GM21381 (cell line): ENCODE measurements at regions not wholly inside any gene's neighbourhood (a gene's known extent, or its start where the extent isn't known, plus 50 kb on each side); places are given as distances from the start of the nearest gene placed in this dataset.
"Not testable (repeated sequence)": the region's sequence is repeated elsewhere in the genome, so short reads cannot be mapped to it uniquely, and the experiment has no call there.

Source experiments
- ATAC-seq: cut with Tn5 transposase; IDR thresholded peaks from one replicate; pipeline ENCODE4 v1.9.1; 2021; ENCODE audit warnings: mild to moderate bottlenecking, moderate library complexity; ENCODE audit not compliant: unreplicated experiment

DNA sequence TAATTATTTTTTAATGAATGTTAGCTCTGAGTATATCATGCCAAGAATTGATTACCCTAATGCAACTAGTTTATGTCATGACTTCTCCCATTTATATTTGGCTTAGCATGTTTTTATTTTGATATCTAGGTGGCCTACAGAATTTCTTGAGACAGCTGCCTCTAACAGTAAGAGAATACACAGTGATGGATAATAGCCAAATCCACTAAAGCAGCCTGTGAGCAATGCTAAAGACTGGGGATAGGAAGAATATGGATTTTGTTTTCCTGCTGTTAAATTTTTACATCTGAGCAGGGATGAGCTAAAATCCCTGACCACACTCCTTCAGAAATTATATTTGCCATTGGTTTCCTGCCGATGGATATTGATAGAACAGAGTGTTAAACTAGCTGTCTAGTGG, 149.3 kb upstream of the TGFBR2 start:
- ATAC-seq = no peak

DNA sequence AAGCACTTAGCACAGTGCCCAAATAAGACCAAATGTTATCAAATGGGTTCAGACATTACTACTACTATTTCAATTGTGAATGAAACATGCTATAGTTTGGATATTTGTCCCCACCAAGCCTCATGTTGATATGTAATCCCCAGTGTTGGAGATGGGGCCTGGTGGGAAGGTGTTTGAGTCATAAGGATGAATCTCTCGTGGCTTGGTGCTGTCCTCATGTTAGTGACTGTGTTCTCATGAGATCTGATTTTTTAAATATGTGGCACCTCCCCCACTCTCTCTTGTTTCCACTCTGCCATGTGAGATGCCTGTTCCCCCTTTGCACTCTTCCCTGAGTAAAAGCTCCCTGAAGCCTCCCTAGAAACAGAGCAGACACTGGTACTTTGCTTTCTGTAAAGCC, 148.7 kb upstream of the TGFBR2 start:
- no peak for ATAC-seq

DNA sequence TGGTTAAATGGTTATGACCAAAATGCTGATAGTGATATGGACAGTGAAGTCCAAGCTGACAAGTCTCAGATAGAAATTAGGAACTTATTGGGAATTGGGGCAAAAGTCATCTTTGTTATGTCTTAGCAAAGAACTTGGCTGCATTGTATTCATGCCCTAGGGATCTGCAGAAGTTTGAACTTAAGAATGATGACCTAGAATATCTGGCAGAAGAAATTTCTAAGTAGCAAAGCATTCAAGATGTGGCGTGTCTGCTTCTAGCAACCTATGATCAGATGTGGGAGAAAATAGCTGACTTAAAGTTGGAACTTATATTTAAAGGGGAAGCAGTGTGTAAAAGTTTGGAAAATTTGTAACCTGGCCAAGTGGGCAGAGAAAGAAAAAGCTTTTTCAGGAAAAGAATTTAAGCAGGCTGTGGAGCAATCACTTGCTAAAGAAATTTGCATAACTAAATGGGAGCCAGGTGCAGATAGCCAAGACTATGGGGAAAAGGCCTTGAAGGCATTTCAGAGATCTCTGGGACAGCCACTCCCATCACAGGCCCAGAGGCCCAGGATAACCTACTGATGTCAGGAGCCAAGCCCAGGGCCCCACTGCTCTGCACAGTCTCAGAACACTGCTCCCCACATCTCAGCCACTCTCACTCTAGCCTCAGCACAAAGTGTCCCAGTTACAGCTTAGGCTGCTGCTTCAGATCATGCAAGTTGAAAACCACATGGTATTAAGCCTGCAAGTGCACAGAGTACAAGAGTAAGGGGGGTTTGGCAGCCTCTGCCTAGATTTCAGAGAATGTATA, 147.8 kb upstream of the TGFBR2 start:
- no peak for ATAC-seq

DNA sequence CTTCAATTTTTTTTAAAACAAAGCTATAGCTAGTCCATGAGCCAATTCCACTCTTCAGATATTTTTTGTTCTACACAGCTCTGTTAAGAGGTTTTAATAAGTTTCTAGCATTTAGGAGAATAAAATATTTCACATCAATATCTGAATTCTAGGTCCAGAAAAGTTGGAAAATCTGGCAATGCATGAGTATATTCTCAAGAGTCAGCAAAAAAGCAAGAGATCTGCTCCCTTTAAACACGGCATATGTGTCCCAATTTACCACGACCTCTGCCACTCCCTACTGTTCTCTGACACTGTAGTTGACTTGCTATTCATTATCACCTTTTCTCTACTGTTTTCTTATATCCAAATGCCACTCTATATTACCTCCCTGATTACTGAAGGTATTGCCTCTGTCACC, 145.1 kb upstream of the TGFBR2 start:
- no peak for ATAC-seq

DNA sequence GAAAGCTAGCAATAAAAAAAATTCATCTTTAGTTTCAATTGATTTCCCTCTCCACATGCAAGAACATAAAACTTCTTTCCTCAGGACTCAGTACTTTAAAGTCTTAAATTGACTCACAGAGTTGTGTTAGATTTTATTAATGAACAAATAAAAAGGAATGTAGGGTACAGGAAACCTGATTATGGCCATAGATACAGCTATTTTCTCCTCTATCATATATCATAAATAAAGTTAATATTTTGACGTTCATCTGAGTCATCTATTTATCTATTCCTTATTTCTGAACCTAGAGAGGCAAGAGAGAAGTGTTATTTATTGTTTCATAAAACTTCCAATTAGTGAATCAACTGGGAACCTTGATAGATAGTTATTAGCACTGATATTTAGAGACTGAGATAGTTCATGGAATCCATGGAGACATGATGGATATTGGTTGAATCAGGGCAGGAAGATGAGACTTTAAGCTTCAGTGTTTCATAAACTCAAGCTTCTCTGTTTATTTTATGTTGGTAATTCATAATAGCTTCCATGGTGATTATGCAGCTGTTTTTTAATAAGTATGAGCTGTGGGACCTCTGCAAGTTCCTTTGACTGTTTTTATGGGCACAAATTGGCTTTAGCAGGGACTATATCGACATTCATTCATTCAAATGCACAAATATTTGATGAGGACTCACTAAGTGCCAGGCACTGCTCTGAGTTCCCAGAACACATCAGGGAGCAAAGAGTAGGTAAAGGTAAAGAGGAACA, 143.5 kb upstream of the TGFBR2 start:
- ATAC-seq = no peak

DNA sequence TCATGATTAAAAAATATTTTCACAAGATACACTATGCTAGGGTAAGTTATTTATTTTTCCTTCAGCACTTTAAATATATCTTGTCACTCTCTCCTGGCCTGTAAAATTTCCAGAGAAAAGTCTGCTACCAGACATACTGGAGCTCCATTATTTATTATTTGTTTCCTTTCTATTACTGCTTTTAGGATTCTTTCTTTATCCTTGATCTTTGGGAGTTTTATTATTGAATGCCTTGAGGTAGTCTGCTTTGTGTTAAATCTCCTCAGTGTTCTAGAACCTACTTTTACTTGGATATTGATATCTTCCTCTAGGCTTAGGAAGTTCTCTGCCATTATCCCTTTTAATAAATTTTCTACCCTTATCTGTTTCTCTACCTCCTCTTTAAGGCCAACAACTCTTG, 142.0 kb upstream of the TGFBR2 start:
- no peak for ATAC-seq

DNA sequence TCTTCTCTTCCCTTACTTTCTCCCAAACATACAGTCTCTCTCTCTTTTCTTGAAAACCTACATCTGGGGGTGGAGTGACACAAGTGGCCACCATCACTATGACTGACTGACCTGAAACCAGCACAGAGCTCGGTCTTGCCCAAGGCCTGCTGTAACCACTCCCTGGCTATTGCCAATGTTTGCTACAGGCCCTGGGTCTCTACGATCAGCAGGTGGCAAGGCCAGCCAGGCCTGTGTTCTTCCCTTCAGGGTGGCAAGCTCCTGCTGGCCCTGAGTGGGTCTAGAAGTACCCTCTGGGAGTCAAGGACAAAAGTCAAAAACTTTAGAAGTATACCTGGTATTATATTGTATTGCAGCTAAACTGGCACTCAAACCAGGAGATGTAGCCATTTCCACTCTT, 140.9 kb upstream of the TGFBR2 start:
- ATAC-seq = no peak

DNA sequence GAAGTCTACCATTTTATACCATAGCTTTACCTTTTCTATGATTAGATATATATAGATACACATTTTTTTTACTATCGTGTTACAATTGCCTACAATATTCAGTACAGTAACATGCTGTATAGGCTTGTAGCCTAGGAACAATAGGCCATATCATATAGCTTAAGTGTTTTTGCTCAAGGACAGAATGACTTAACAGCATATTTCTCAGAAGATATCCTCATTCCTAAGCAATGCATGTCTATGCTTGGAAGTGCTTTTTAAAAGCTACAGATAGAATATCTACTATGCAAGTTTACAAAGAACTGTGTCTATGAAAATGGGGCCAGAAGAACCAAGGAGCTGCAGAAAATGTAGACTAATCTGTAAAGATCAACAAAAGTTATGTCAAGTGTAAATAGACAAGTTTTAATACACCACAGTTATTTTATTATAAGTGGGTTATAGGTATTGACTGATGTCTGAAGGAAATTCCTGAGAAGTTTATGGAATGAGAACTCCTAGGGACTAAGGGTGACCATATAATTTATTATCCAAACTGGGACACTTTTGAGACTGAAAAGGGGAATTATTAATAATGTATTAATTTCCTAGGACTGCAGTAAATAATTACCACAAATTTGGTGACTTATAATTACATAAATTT, 138.7 kb upstream of the TGFBR2 start:
- ATAC-seq = no peak

DNA sequence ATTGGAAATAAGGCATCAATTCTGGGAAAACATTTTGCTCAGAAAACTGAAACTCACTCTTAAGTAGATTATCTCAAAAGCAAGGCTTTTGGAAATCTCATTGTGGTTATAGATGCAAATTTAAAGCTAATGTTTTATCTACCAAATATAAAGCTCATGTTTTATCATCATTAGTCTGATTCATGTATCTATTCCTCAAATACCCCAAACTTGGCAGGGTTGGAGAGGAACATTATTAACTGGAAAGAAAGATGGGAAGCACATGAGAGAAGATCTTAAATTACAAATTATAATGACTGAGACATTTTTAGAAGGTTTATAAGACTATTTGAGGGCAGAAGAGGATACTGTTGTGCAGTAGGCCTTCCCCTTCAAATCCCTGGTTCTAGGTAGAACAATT, 137.3 kb upstream of the TGFBR2 start:
- ATAC-seq = no peak

DNA sequence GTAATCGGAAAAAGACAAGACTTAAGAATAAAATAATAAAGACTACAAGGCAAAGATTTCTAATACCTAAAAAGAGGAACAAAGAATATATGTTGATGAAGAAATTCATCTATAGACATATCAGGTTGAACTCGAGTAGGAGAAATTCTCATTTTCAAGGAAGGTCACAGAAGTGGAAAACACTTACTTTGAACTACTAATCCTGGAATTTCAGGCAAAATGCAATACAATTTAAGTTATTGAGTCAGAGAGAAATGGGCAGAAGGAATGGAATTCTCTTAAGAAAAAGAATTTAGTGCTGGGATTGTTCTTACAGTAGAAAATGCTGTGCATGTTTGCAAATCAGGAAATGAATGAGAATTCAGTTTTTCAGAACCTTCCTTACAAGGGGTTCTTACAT, 135.9 kb upstream of the TGFBR2 start:
- ATAC-seq = no peak

DNA sequence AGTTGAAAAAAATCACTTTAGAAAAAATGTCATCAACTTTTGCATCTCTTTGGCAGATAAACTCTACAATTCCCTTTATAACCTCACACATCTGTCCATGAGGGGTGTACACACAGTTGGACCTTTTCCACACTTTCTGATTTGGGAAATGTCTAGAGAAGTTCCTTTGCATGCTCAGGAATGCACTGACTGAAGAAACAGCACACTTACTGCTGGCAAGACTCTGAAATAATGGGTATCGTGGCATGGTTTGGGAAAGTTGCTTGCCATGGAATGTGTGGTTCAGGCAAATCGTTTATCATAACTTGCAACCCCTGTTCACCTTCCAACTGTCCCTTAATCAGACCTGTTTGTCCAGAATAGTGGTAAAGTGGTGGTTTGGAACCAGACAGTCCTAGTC, 135.3 kb upstream of the TGFBR2 start:
- ATAC-seq = no peak

DNA sequence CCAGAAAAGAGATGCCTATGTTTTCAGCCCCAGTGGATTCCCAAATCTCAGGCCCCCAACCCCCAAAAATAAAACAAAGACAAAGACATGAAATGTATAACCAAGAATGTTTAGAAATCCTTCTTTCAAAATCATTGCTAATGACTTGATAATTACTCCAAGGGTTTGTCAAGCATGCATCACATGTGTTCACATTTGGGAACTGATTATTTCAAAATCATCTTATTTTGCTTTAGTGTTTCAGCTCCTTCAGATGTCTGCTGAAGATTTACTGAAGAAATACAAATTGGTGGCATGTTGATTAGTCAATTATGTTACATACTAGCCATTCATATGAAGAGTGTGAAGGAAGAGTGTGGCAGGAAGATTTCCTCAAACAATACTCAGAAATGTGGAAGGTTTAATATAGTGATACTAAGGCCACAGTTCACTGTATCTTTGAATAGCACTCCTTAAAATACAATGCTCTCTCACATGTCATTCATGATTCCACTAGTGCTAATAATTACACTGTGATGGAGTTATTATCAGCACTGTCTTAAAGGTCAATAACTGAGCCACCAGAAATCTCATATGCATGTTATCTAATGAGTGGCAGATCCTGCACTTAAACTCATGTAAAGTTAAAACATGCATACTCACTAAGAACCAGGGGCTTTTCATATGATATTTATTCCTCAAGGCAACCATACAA, 134.5 kb upstream of the TGFBR2 start:
- ATAC-seq = no peak

DNA sequence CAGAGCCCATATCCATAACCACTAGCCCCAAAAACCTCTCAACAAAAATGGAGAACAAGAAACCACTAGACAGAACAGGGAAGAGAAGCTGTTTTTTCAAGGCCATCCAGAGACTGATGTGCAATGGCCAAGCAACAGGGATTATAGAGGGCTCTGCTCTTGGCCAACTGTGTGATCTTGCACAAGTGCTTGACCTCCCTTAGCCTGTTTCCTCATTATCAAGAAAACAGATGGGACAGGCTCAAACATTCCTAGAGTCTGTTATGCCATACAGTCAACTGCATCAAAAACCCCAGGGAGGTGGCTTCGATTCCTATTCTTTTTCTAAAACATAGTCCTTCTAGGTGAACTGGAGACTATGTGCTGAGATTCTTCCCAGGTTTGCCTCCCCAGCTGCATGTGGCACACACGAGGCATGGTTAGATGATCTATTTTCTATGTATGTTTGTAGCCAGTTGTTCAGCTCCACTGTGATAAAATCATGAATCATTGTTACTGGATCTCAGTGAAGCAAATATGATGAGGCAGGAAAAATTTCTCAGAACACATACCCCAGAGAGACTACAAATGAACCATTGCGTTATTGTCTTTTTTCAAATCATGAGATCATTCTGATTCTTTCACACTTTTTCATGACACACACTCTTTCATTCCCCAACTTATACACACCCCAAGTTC, 132.9 kb upstream of the TGFBR2 start:
- no peak for ATAC-seq

DNA sequence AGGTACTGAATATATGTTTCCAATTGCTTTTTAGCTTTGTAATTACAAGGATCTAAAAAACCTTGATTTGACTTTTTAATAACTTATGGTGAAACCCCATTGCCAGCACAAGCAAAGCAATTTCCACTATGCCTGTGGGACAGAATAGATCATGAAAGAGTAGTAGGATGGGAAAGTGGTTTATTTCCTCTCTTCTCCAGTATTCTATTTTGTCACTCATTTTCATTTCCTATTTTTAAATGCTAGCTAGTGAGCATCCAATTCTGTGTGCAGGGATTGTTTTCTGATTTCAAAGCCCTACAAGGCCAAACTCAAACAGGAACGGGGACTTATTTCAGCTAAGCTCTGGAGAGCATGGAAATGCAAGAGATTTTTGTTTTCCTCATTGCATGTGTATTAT, 132.0 kb upstream of the TGFBR2 start:
- ATAC-seq = no peak

DNA sequence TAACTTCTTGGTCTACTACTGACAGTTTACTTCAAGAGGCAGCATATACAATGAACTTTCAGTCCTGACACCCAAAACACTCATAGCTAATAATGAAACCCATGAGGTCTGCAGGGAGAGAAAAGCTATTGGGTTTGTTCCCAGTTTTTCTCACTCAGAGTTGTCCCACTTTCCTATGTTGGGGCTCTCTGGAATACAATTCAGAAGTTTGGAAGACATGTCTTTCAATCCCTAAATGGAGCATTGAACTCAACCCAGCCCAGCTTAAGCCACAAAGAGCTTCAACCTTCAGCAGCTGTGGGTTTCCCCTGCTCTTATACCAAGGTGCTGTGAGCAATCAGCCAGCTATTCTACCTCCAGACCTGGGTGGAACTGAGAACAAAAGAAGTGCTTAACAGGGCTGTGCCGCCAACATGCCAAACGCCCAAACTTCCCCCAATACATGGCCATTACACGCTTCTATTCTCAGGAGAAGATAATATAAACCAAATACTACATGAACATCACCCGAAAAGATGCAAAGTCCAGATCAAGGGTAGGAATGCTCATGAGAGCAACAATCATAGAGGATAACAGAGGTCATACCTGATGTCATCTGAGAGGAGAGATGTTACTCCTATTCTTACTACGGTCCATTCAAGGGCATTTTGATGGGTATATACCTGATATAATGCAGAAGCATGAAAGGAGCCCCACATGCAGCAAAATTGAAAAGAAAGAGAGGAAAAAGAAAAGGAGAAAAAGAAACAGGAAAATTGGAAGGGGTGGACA, 131.2 kb upstream of the TGFBR2 start:
- ATAC-seq = peak; percentile 84

DNA sequence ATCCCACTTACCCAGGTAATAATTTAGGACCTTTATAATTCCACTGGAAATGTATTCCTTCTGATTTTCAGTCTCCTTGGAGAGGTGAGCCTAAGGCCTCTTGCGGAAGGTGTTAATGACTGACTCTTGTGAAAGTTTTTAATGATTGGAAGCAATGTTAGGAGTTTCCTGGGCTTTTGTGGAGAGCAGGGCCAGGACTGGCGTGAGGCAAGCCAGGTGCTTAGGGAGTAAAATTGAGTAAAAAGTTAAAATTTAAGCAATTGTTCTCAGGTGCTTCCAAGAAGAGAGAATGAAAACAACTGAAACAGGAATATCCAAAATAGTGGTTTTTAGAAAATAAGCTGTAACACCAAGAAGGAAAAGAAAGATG, 130.6 kb upstream of the TGFBR2 start:
- no peak for ATAC-seq

DNA sequence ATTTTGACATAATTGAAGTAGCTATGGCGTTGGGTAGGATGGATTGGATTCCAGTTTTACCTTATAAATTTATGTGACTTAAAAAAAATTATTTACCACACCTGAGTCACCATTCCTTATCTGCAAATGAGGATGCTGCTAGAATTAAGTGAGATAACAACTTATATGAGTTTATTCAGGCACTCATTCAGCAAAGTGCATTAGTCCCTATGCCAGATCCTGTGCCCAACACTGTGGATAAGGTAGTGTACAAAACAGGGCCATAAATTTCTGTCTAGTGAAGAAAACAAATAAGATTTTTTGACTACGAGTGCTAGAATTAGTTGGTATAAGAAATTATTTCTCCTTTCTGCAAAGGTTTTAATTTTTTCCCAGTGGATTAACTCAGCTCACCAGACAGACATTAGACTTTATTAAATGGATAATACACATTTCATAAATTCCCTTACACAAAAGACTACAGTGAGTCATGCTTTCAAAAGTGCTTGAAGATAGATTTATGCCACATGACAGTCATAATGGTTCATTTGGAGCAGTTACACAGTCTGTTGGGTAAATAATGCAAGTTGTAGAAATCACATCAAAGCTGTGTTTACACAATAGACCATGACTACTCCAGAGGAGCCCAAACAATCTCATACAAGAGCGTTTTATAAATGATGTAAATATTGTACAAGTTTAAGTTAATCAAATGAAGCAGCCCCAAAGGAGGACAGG, 129.9 kb upstream of the TGFBR2 start:
- ATAC-seq = no peak

DNA sequence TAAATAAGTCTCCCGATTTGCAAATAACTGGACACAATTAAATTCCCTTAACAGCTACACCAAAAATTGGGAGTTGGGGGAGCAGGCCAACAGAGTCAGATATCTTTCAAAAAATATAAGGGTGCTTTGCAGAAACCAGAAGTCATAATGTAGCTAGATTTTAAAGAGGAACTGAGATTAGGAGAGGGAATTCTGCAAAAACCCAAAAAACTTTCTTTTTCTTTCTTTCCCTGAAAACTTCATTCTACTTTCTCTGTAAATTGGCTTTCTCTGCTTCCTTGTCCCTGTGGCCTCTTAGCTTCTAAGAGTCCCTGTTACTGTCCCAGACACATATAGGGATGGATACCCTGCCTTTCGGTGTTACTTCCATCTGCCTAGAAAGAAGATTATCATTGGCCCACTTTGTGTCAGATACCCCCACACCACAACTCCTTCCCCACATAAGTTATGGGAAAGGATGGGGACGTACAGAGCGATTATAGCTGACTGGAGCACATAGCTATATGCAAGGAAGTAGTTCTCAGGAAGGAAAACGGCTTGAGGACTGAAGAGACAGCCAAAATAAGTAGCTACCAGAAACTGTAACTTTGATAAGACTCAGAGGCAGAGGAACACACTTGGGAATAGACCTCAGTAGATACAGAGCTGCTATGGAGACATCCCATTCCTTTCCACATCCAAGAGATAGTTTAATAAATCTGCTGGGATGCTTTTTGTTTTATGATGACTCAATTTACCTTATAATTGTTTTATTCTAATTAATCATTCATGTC, 129.1 kb upstream of the TGFBR2 start:
- ATAC-seq = no peak

DNA sequence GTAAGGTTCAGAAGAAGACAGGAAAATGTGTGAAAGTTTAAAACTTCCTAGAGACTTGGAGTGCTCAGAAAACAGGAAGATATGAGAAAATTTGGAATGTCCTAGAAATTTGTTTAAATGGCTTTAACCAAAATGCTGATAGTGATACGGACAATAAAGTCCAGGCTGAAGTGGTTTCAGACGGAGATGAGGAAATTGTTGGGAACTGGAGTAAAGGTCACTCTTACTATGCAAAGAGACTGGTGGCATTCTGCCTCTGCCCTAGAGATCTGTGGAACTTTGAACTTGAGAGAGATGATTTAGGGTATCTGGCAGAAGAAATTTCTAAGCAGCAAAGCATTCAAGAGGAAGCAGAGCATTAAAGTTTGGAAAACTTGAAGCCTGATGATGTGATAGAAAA, 126.7 kb upstream of the TGFBR2 start:
- ATAC-seq = not testable (repeated sequence)
